ENCODE measurements at regions not wholly inside any gene's neighbourhood (a gene's known extent, or its start where the extent isn't known, plus 50 kb on each side); places are given as distances from the start of the nearest gene placed in this dataset.

GRCh38 chr16:55076053-55076452, 145.4 kb downstream of the IRX5 start:
- ChIA-PET POLR2A (ENCODE audit: unreplicated experiment) (no interaction called here), CTCF (no interaction called here)
- no peak overlapping the region for H2AK5ac ChIP-seq (ENCODE audit: low read depth, low read length)
- no TSS peak for BruUV-seq (replicated peaks)
- no peak overlapping the region for H4K8ac ChIP-seq (ENCODE audit: low read depth in 2 of 2, low read length in 2 of 2)
- H4K20me1 ChIP-seq (ENCODE audit: insufficient read depth, low read length), result no peaks in the 10 kb centered on the region
- H3K4me1 ChIP-seq (ENCODE audit: control insufficient read depth, insufficient read depth, low read length), result no peaks in the 10 kb centered on the region
- no peak overlapping the region for H2BK15ac ChIP-seq (ENCODE audit: low read depth, low read length)
- H4K5ac ChIP-seq (ENCODE audit: low read depth, low read length), result no peak overlapping the region
- intact Hi-C loops (cut with micrococcal nuclease), result no loop called here
- H3K18ac ChIP-seq (ENCODE audit: low read depth, low read length), result no peak overlapping the region
- H2BK120ac ChIP-seq (ENCODE audit: low read depth, low read length), result no peak overlapping the region
- TF ChIP-seq CTCF (conservative IDR thresholded peaks at IDR 0.05; ENCODE audit: low read depth, low read length) (no peak), SMC3 (IDR thresholded peaks at IDR 0.05; ENCODE audit: low read depth, low read length) (no peak), POLR2A (IDR thresholded peaks at IDR 0.05; ENCODE audit: low read depth, low read length) (no peak), CHD1 (IDR thresholded peaks at IDR 0.05; ENCODE audit: low read depth, low read length) (no peak), BHLHE40 (IDR thresholded peaks at IDR 0.05; ENCODE audit: low read depth, low read length) (no peak), FOS (IDR thresholded peaks at IDR 0.05; ENCODE audit: low read depth, low read length) (no peak), ELK1 (IDR thresholded peaks at IDR 0.05; ENCODE audit: borderline replicate concordance, low read depth, low read length) (no peak), RAD21 (IDR thresholded peaks at IDR 0.05; ENCODE audit: low read length) (no peak), RCOR1 (IDR thresholded peaks at IDR 0.05; ENCODE audit: insufficient replicate concordance, low read length) (no peak), MXI1 (IDR thresholded peaks at IDR 0.05; ENCODE audit: borderline replicate concordance, low read depth, low read length) (no peak), MAZ (IDR thresholded peaks at IDR 0.05; ENCODE audit: borderline replicate concordance, low read depth, low read length) (no peak)
- no peak overlapping the region for H3K4ac ChIP-seq (ENCODE audit: low read depth, low read length)
- WGBS, 2 experiments (ENCODE audit: extremely low coverage in 2 of 2, insufficient read length in 1 of 2), result no CpG with 5 or more reads among the region's 1 CpG
- dilution Hi-C loops (cut with HindIII; ENCODE audit: low sequenced_read_pairs, unreplicated experiment), result no loop called here
- H3K9me3 ChIP-seq (ENCODE audit: control insufficient read depth, insufficient read depth, low read length), result peaks cover 2% of the 10 kb centered on the region; the same call in 1 of the 2 replicates
- no peak overlapping the region for H3K23ac ChIP-seq (ENCODE audit: low read depth, low read length)
- H3K36me3 ChIP-seq (ENCODE audit: control insufficient read depth, insufficient read depth, low read length), result no peaks in the 10 kb centered on the region
- H3K79me1 ChIP-seq (ENCODE audit: low read depth in 1 of 2, low read length in 2 of 2), result no peaks in the 10 kb centered on the region
- in situ Hi-C loops (cut with MboI; ENCODE audit: low sequenced_read_pairs), result no loop called here
- H3K14ac ChIP-seq (replicated peaks; ENCODE audit: low read depth, low read length), result no peak overlapping the region
- no peak overlapping the region for H2BK5ac ChIP-seq (ENCODE audit: low read depth, low read length, poor library complexity, severe bottlenecking)
- H3K9me1 ChIP-seq (ENCODE audit: insufficient read depth, low read length), result no peaks in the 10 kb centered on the region
- no peak overlapping the region for H3K9ac ChIP-seq (ENCODE audit: low read depth, low read length)
- no peak overlapping the region for H3K4me2 ChIP-seq (ENCODE audit: low read depth, low read length)
- H4K91ac ChIP-seq (ENCODE audit: insufficient read depth, low read depth, low read length), result no peak overlapping the region
- H3K4me3 ChIP-seq (ENCODE audit: insufficient read depth, low read depth, low read length), result no peak overlapping the region
- no peak overlapping the region for H3K56ac ChIP-seq (ENCODE audit: extremely low read depth, insufficient read depth, low read length)
- no peak overlapping the region for H2BK20ac ChIP-seq (ENCODE audit: low read depth, low read length)
- no peak overlapping the region for H2AK9ac ChIP-seq (replicated peaks; ENCODE audit: low read depth, low read length, poor library complexity)
- ATAC-seq (ENCODE audit: low read depth) (no peak), DNase-seq (no peak)
- no peak overlapping the region for H3K27ac ChIP-seq (ENCODE audit: insufficient read depth, low read length)
- no peak overlapping the region for H2AFZ ChIP-seq (replicated peaks; ENCODE audit: low read length, poor library complexity)
- H3K27me3 ChIP-seq (ENCODE audit: control insufficient read depth, insufficient read depth, low read length), result no peaks in the 10 kb centered on the region

All from IMR-90 (cell line).